Common myeloid progenitor, CD34-positive (primary cell): ENCODE measurements at regions not wholly inside any gene's neighbourhood (a gene's known extent, or its start where the extent isn't known, plus 50 kb on each side); places are given as distances from the start of the nearest gene placed in this dataset.

Experiments
- CTCF ChIA-PET: fragments of 350-600 bp; sonication (Branson Sonifier 250); formaldehyde crosslinking; loops from one replicate; lab custom pipeline; 2021; ENCODE audit warnings: antibody characterized with exemption; lab: Charles Lee
- POLR2A ChIA-PET: fragments of 350-600 bp; sonication (Branson Sonifier 250); formaldehyde crosslinking; loops from one replicate; lab custom pipeline; 2021; ENCODE audit warnings: antibody characterized with exemption; lab: Charles Lee
- DNase-seq, 3 donors: peaks; one replicate each; pipeline versions ENCODE4 v3.0.0 to v3.0.0-alpha.2; 2013
- H3K27ac ChIP-seq, 2 experiments: 1 replicate in 1 of 2; 2 replicates in 1 of 2; pipeline ENCODE4 v1.7.0; 2013; ENCODE audit warnings: inconsistent platforms in 2 of 2, low read length in 2 of 2, mild to moderate bottlenecking in 2 of 2, low read depth in 1 of 2, moderate library complexity in 1 of 2; ENCODE audit not compliant: severe bottlenecking in 2 of 2, insufficient read depth in 1 of 2, poor library complexity in 1 of 2
- H3K27me3 ChIP-seq, 5 experiments: replicated peaks in 2 of 5; 1 replicate in 3 of 5; 2 replicates in 2 of 5; pipeline versions ENCODE4 v1.6.1 to v1.7.0; 2013; ENCODE audit warnings: low read length in 4 of 5, mild to moderate bottlenecking in 2 of 5, moderate library complexity in 2 of 5, inconsistent platforms in 1 of 5; ENCODE audit not compliant: insufficient read depth in 5 of 5, control insufficient read depth in 4 of 5
- H3K36me3 ChIP-seq, 4 experiments: 1 replicate in 2 of 4; 2 replicates in 2 of 4; pipeline versions ENCODE4 v1.6.1 to v1.7.0; 2013; ENCODE audit warnings: low read length in 3 of 4, control low read depth in 1 of 4, mild to moderate bottlenecking in 1 of 4; ENCODE audit not compliant: control insufficient read depth in 4 of 4, insufficient read depth in 4 of 4
- H3K4me1 ChIP-seq, 4 experiments: 1 replicate in 3 of 4; 2 replicates in 1 of 4; pipeline versions ENCODE4 v1.6.1 to v1.7.1; 2013; ENCODE audit warnings: low read length in 3 of 4, mild to moderate bottlenecking in 3 of 4, control low read depth in 1 of 4, inconsistent platforms in 1 of 4, moderate library complexity in 1 of 4; ENCODE audit not compliant: control insufficient read depth in 4 of 4, insufficient read depth in 4 of 4; ENCODE audit errors: control extremely low read depth in 1 of 4
- H3K4me3 ChIP-seq, 7 experiments: 1 replicate in 4 of 7; 2 replicates in 3 of 7; pipeline versions ENCODE4 v1.5.1 to v1.7.0; 2013; ENCODE audit warnings: mild to moderate bottlenecking in 7 of 7, low read length in 6 of 7, moderate library complexity in 6 of 7, inconsistent platforms in 2 of 7, low read depth in 2 of 7, control low read depth in 1 of 7; ENCODE audit not compliant: insufficient read depth in 4 of 7, control insufficient read depth in 1 of 7; ENCODE audit errors: extremely low read depth in 1 of 7
- H3K9me3 ChIP-seq, 5 experiments: 1 replicate in 4 of 5; 2 replicates in 1 of 5; pipeline versions ENCODE4 v1.6.1 to v1.7.1; 2013; ENCODE audit warnings: low read length in 4 of 5, mild to moderate bottlenecking in 2 of 5, inconsistent platforms in 1 of 5, low read depth in 1 of 5, moderate library complexity in 1 of 5; ENCODE audit not compliant: control insufficient read depth in 4 of 5, insufficient read depth in 2 of 5; ENCODE audit errors: control extremely low read depth in 1 of 5
- WGBS: methylation state at CpG from one replicate; pipeline ENCODE4 v1.1.5; 2013; ENCODE audit not compliant: insufficient coverage; 5-methylcytosine and 5-hydroxymethylcytosine counted together

- H3K36me3 ChIP-seq = no peaks in the 10 kb centered on the region
- no peaks in the 10 kb centered on the region for H3K4me1 ChIP-seq
- peaks cover 0 to 1% (median 0%) of the 10 kb centered on the region in 5 experiments for H3K9me3 ChIP-seq
- H3K27ac ChIP-seq = no peak overlapping the region
- ChIA-PET CTCF (interaction anchor here (0.6 kb wide), 1 partner anchor 10 kb away, joined by 3 read pairs; no protein-coding TSS in a partner anchor), POLR2A (no interaction called here)
- WGBS = 80% methylated on average over 1 of the region's 1 CpG
- H3K27me3 ChIP-seq = no peaks in the 10 kb centered on the region
- H3K4me3 ChIP-seq = no peak overlapping the region
- no peak for DNase-seq
Measured at GRCh38 chr7:124202546-124202945, 169.7 kb upstream of the TMEM229A start.

GRCh38 chr7:124201768-124202349 is 169.0 kb upstream of the TMEM229A start:
- no peak for DNase-seq
- ChIA-PET POLR2A (no interaction called here), CTCF (interaction anchor here (0.6 kb wide), 1 partner anchor 10 kb away, joined by 3 read pairs; no protein-coding TSS in a partner anchor)
- H3K9me3 ChIP-seq = peaks cover 0 to 1% (median 0%) of the 10 kb centered on the region in 5 experiments
- H3K36me3 ChIP-seq = no peaks in the 10 kb centered on the region
- H3K4me3 ChIP-seq = no peak overlapping the region
- no peak overlapping the region for H3K27ac ChIP-seq
- no peaks in the 10 kb centered on the region for H3K27me3 ChIP-seq
- WGBS = 85% methylated on average over 2 of the region's 3 CpGs
- no peaks in the 10 kb centered on the region for H3K4me1 ChIP-seq

GRCh38 chr7:124196519-124196918 is 163.7 kb upstream of the TMEM229A start:
- no peak overlapping the region for H3K4me3 ChIP-seq
- POLR2A ChIA-PET = no interaction called here
- 67% methylated on average over 1 of the region's 2 CpGs for WGBS
- H3K9me3 ChIP-seq = peaks cover 0 to 1% (median 0%) of the 10 kb centered on the region in 5 experiments
- H3K4me1 ChIP-seq = no peaks in the 10 kb centered on the region
- DNase-seq = no peak
- CTCF ChIA-PET = no interaction called here
- no peaks in the 10 kb centered on the region for H3K36me3 ChIP-seq
- H3K27me3 ChIP-seq = no peaks in the 10 kb centered on the region
- no peak overlapping the region for H3K27ac ChIP-seq

GRCh38 chr7:124192885-124193284 is 160.0 kb upstream of the TMEM229A start:
- CTCF ChIA-PET = no interaction called here
- no peak for DNase-seq

GRCh38 chr7:124191713-124192112 is 158.8 kb upstream of the TMEM229A start:
- no peaks in the 10 kb centered on the region for H3K27me3 ChIP-seq
- H3K9me3 ChIP-seq = no peaks in the 10 kb centered on the region
- 100% methylated on average over 1 of the region's 1 CpG for WGBS
- no peaks in the 10 kb centered on the region for H3K36me3 ChIP-seq
- POLR2A ChIA-PET = interaction anchor here (0.6 kb wide), 1 partner anchor 14 kb away, joined by 4 read pairs; no protein-coding TSS in a partner anchor
- no peak overlapping the region for H3K4me3 ChIP-seq
- CTCF ChIA-PET = no interaction called here
- DNase-seq = no peak
- no peak overlapping the region for H3K27ac ChIP-seq
- no peaks in the 10 kb centered on the region for H3K4me1 ChIP-seq

More at GRCh38 chr7:124192885-124193284, 160.0 kb upstream of the TMEM229A start:
- POLR2A ChIA-PET = no interaction called here
- Histone ChIP-seq H3K4me1 (no peaks in the 10 kb centered on the region), H3K27ac (no peak overlapping the region), H3K36me3 (no peaks in the 10 kb centered on the region), H3K27me3 (no peaks in the 10 kb centered on the region), H3K4me3 (no peak overlapping the region), H3K9me3 (no peaks in the 10 kb centered on the region)

GRCh38 chr7:124191030-124191429 is 158.2 kb upstream of the TMEM229A start:
- Histone ChIP-seq H3K27ac (no peak overlapping the region), H3K4me3 (no peak overlapping the region), H3K9me3 (no peaks in the 10 kb centered on the region), H3K27me3 (no peaks in the 10 kb centered on the region), H3K36me3 (no peaks in the 10 kb centered on the region), H3K4me1 (no peaks in the 10 kb centered on the region)
- ChIA-PET POLR2A (no interaction called here), CTCF (no interaction called here)
- WGBS = 88% methylated on average over 1 of the region's 3 CpGs
- DNase-seq = no peak

- no peak overlapping the region for H3K4me3 ChIP-seq
- H3K9me3 ChIP-seq = no peaks in the 10 kb centered on the region
- CTCF ChIA-PET = no interaction called here
- no peaks in the 10 kb centered on the region for H3K36me3 ChIP-seq
- WGBS = no CpG with 5 or more reads among the region's 1 CpG
- H3K4me1 ChIP-seq = no peaks in the 10 kb centered on the region
- POLR2A ChIA-PET = interaction anchor here (0.6 kb wide), 1 partner anchor 132 kb away, joined by 5 read pairs; no protein-coding TSS in a partner anchor
- no peak for DNase-seq
- no peaks in the 10 kb centered on the region for H3K27me3 ChIP-seq
- H3K27ac ChIP-seq = no peak overlapping the region
Measured at GRCh38 chr7:124188576-124188975, 155.7 kb upstream of the TMEM229A start.
